ENCODE measurements at regions not wholly inside any gene's neighbourhood (a gene's known extent, or its start where the extent isn't known, plus 50 kb on each side); places are given as distances from the start of the nearest gene placed in this dataset.

- TF ChIP-seq ETV6 (IDR thresholded peaks at IDR 0.05; ENCODE audit: borderline replicate concordance in 1 of 2, low read depth in 2 of 2, low read length in 1 of 2) (no peak), ETV6 (CRISPR knock-in tag; IDR thresholded peaks at IDR 0.05; ENCODE audit: borderline replicate concordance) (no peak), RUNX1 (IDR thresholded peaks at IDR 0.05; ENCODE audit: low read depth) (no peak), MCM3 (IDR thresholded peaks at IDR 0.05) (no peak), PHF20 (IDR thresholded peaks at IDR 0.05; ENCODE audit: partially characterized antibody) (no peak), MLLT1 (IDR thresholded peaks at IDR 0.05) (no peak), PBX2 (CRISPR knock-in tag; IDR thresholded peaks at IDR 0.05; ENCODE audit: low read depth) (no peak), PBX2 (tag; conservative IDR thresholded peaks at IDR 0.05; ENCODE audit: low read depth) (no peak)
These were observed 64.5 kb upstream of the SCEL start (continued) for GRCh38 chr13:77470986-77471385.

All from K562 (cell line).